BLaER1 (cell line): ENCODE measurements at regions not wholly inside any gene's neighbourhood (a gene's known extent, or its start where the extent isn't known, plus 50 kb on each side); places are given as distances from the start of the nearest gene placed in this dataset.

Source experiments
- H3K27ac ChIP-seq: shearing (Covaris generic); formaldehyde crosslinking; 2 replicates; pipeline ENCODE4 v1.8.1; 2022
- H3K27me3 ChIP-seq: shearing (Covaris generic); formaldehyde crosslinking; 2 replicates; pipeline ENCODE4 v1.8.1; 2022
- H3K36me3 ChIP-seq: shearing (Covaris generic); formaldehyde crosslinking; 2 replicates; pipeline ENCODE4 v1.8.1; 2022
- H3K4me1 ChIP-seq: shearing (Covaris generic); formaldehyde crosslinking; 2 replicates; pipeline ENCODE4 v1.8.1; 2022
- H3K4me2 ChIP-seq: shearing (Covaris generic); formaldehyde crosslinking; 2 replicates; pipeline ENCODE4 v1.8.1; 2022
- H3K4me3 ChIP-seq: shearing (Covaris generic); formaldehyde crosslinking; 2 replicates; pipeline ENCODE4 v1.8.1; 2022
- H3K9ac ChIP-seq: shearing (Covaris generic); formaldehyde crosslinking; 2 replicates; pipeline ENCODE4 v1.8.1; 2022
- H3K9me3 ChIP-seq: shearing (Covaris generic); formaldehyde crosslinking; 2 replicates; pipeline ENCODE4 v1.8.1; 2022
- H4K20me1 ChIP-seq: shearing (Covaris generic); formaldehyde crosslinking; 2 replicates; pipeline ENCODE4 v1.8.1; 2022
- Cebpa-rat ChIP-seq: shearing (Covaris generic); IDR thresholded peaks from 2 replicates; pipeline ENCODE4 v1.8.1; 2022

DNA sequence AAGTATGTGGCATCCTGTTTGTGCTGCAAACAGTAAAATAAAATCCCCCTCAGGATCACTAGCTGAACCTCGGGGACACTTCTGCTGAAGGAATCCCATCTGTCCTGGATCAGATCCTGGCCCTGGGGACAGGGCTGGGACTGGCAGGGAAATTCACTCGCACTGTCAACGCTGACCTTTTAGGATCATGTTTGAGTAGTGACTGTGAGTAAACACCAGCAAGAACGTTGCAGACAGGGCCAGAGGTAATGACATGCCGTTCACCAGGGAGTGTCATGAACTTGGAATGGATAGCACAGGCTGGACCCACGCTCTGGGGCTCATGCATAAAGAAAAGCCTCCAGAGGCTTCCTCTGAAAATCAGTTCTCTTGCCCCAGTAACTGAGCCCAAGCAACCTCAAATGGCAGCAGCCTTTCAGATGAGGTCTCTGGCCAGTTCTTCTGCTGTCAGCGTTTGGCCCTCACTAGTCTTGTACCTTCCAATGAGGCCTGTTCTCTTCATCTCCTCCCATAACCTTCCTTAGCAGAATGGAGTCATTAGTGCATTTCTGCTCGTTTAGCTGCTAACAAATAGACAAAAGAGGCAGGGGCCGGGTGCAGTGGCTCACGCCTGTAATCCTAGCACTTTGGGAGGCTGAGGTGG is 51.0 kb upstream of the BARX2 start:
- no peak for TF ChIP-seq Cebpa-rat
- H3K27me3 ChIP-seq, result no peaks in the 10 kb centered on the region
- H3K4me3 ChIP-seq, result no peak overlapping the region
- H3K27ac ChIP-seq, result peak overlapping the region; percentile 58; the same call in 1 of the 2 replicates
- 0 out of 2 replicates have a peak overlapping the region, but pooled peaks have one; percentile 41 for H3K9ac ChIP-seq
- peak overlapping the region; percentile 71 for H3K4me2 ChIP-seq
- H3K9me3 ChIP-seq, result no peaks in the 10 kb centered on the region
- H4K20me1 ChIP-seq, result no peaks in the 10 kb centered on the region
- H3K4me1 ChIP-seq, result peaks cover 24% of the 10 kb centered on the region
- no peaks in the 10 kb centered on the region for H3K36me3 ChIP-seq

GRCh38 chr11:129323896-129324502 is 51.6 kb upstream of the BARX2 start:
- no peaks in the 10 kb centered on the region for H4K20me1 ChIP-seq
- no peaks in the 10 kb centered on the region for H3K36me3 ChIP-seq
- H3K9ac ChIP-seq, result peak overlapping the region; percentile 41; the same call in 1 of the 2 replicates
- peak overlapping the region; percentile 71 for H3K4me2 ChIP-seq
- peak overlapping the region; percentile 60; the same call in 1 of the 2 replicates for H3K27ac ChIP-seq
- H3K4me1 ChIP-seq, result peaks cover 24% of the 10 kb centered on the region
- H3K4me3 ChIP-seq, result no peak overlapping the region
- H3K9me3 ChIP-seq, result no peaks in the 10 kb centered on the region
- H3K27me3 ChIP-seq, result no peaks in the 10 kb centered on the region
- TF ChIP-seq Cebpa-rat, result peak; percentile 75

DNA sequence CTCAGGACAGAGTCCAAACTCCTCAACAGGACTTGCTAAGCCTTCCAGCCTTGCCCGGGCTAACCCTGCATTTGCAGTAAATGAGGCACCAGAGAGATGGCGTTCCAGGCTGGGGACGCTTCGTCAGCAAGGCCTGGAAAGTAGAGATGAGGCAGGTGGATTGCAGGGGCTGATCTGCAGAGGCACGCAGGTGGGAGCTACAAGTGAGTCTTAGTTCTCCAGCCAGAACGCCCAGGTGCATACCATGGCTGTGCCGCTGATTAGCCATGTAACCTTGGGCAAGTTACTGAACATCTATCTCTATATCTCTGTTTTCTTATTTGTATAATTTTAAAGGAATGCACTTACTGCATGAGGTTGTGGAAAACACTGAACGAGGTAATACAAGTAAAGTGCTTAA is 52.7 kb upstream of the BARX2 start:
- Histone ChIP-seq H3K4me3 (no peak overlapping the region), H3K4me1 (peaks cover 25% of the 10 kb centered on the region), H3K27ac (no peak overlapping the region), H3K27me3 (no peaks in the 10 kb centered on the region), H4K20me1 (no peaks in the 10 kb centered on the region), H3K9ac (no peak overlapping the region), H3K36me3 (no peaks in the 10 kb centered on the region), H3K4me2 (no peak overlapping the region), H3K9me3 (no peaks in the 10 kb centered on the region)
- TF ChIP-seq Cebpa-rat, result no peak

- Histone ChIP-seq H3K9me3 (no peaks in the 10 kb centered on the region), H3K4me2 (no peak overlapping the region), H3K9ac (no peak overlapping the region), H3K36me3 (no peaks in the 10 kb centered on the region), H3K27me3 (no peaks in the 10 kb centered on the region), H3K4me3 (no peak overlapping the region), H3K27ac (no peak overlapping the region), H3K4me1 (peaks cover 41% of the 10 kb centered on the region), H4K20me1 (no peaks in the 10 kb centered on the region)
- TF ChIP-seq Cebpa-rat, result no peak
Measured at GRCh38 chr11:129321076-129321475, 54.6 kb upstream of the BARX2 start.

DNA sequence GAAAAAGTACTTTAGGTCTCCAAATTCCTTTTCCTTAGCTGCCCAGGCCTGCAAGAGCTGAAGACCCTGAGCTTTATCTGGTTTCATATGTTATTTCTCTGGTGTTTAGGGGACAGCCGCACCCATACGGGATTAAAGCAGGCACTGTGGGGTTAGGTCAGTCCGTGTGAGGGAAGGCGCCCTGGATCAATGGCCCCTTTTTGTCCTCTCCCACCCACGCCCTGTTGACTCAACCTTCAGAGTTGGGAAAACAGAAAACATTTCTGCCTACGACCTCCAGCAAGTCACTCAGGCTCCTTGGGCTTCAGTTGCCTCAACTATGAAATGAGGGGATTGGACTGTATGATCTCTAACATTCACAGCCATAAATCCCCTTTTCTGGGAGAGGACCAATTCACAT is 55.2 kb upstream of the BARX2 start:
- no peaks in the 10 kb centered on the region for H4K20me1 ChIP-seq
- no peaks in the 10 kb centered on the region for H3K27me3 ChIP-seq
- TF ChIP-seq Cebpa-rat, result no peak
- H3K4me3 ChIP-seq, result no peak overlapping the region
- H3K4me2 ChIP-seq, result no peak overlapping the region
- no peak overlapping the region for H3K27ac ChIP-seq
- H3K36me3 ChIP-seq, result no peaks in the 10 kb centered on the region
- peaks cover 47% of the 10 kb centered on the region for H3K4me1 ChIP-seq
- no peak overlapping the region for H3K9ac ChIP-seq
- H3K9me3 ChIP-seq, result no peaks in the 10 kb centered on the region

- Histone ChIP-seq H3K27ac (no peak overlapping the region), H3K4me1 (peaks cover 47% of the 10 kb centered on the region), H3K4me2 (no peak overlapping the region), H3K9ac (no peak overlapping the region), H3K27me3 (no peaks in the 10 kb centered on the region), H3K4me3 (no peak overlapping the region), H3K9me3 (no peaks in the 10 kb centered on the region), H4K20me1 (no peaks in the 10 kb centered on the region), H3K36me3 (no peaks in the 10 kb centered on the region)
- TF ChIP-seq Cebpa-rat, result no peak
Measured at GRCh38 chr11:129319751-129320150, 55.9 kb upstream of the BARX2 start.

GRCh38 chr11:129319201-129319600 is 56.4 kb upstream of the BARX2 start:
- TF ChIP-seq Cebpa-rat, result no peak
- no peak overlapping the region for H3K9ac ChIP-seq
- H3K4me3 ChIP-seq, result no peak overlapping the region
- H3K36me3 ChIP-seq, result no peaks in the 10 kb centered on the region
- peaks cover 45% of the 10 kb centered on the region for H3K4me1 ChIP-seq
- no peak overlapping the region for H3K4me2 ChIP-seq
- H3K9me3 ChIP-seq, result no peaks in the 10 kb centered on the region
- no peaks in the 10 kb centered on the region for H3K27me3 ChIP-seq
- no peaks in the 10 kb centered on the region for H4K20me1 ChIP-seq
- no peak overlapping the region for H3K27ac ChIP-seq

DNA sequence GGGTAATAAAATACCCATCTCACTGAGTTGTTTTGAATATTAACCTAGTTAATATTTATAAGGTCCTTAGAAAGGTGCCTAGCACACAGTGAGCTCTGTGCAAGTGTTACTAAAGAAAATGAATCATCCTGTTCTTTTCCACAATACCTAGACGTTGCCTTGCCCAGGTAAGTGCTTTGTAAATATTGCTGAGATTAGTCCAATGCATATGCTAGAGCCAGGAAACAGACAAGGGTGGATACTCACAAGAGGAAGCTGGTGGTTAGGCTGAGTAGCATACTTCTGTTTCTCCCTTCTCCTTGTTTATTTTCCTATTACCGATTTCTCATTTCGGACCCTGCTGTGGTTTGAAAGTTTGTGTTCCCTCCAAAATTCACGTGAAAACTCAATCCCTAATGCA is 58.1 kb upstream of the BARX2 start:
- H3K27ac ChIP-seq, result no peak overlapping the region
- H3K9me3 ChIP-seq, result no peaks in the 10 kb centered on the region
- no peak overlapping the region for H3K4me3 ChIP-seq
- H3K4me1 ChIP-seq, result peaks cover 36% of the 10 kb centered on the region
- no peak for TF ChIP-seq Cebpa-rat
- H3K9ac ChIP-seq, result no peak overlapping the region
- H3K4me2 ChIP-seq, result 0 out of 2 replicates have a peak overlapping the region, but pooled peaks have one; percentile 5
- H4K20me1 ChIP-seq, result no peaks in the 10 kb centered on the region
- H3K27me3 ChIP-seq, result no peaks in the 10 kb centered on the region
- H3K36me3 ChIP-seq, result no peaks in the 10 kb centered on the region

- Histone ChIP-seq H3K4me3 (no peak overlapping the region), H3K4me2 (no peak overlapping the region), H3K9me3 (0 out of 2 replicates have a peak, but pooled peaks cover 1% of the 10 kb centered on the region), H3K27ac (no peak overlapping the region), H3K27me3 (no peaks in the 10 kb centered on the region), H4K20me1 (no peaks in the 10 kb centered on the region), H3K36me3 (no peaks in the 10 kb centered on the region), H3K9ac (no peak overlapping the region), H3K4me1 (peaks cover 36% of the 10 kb centered on the region)
- TF ChIP-seq Cebpa-rat, result no peak
Measured at GRCh38 chr11:129316781-129317180, 58.9 kb upstream of the BARX2 start.

DNA sequence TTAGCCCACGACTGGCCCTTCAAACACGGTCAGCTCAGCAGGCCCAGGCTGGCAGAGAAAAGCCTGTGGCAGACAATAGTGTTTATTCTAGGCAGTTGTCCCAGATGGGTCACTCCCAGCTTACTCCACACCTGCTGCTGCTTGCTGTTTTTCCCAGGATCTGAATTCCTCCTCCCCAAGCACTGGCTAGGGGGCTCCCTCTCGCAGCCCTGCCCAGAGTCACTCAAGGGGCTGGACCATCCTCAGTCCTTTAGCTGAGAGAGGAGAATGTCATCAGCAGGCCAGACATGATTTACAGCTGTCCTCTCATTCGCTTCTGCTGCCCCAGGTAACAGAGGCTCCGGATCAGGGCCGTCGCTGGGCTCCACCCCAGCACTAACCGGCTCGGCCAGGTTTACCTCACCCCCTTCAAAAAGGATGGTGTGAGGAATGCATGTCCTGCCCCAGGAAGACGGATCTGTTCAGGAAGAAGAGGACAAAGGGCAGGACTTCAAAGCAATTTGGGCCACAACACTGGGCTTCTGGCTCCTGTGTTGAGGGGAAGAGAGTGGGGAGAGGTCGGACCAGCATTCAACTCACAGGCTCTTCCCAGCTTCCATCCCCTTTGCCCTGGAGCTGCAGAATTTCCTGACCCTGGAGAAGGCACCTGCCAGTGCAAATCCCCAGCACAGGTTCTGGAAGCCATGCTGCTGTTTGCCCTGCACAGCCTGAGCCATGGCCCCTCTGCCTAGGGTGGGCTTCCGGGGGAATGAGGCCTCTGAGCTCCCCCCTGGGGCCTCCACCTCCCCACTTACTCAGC is 59.7 kb upstream of the BARX2 start:
- H3K36me3 ChIP-seq, result no peaks in the 10 kb centered on the region
- H3K27me3 ChIP-seq, result no peaks in the 10 kb centered on the region
- H3K4me1 ChIP-seq, result peaks cover 36% of the 10 kb centered on the region
- H4K20me1 ChIP-seq, result no peaks in the 10 kb centered on the region
- H3K9me3 ChIP-seq, result peaks cover 6% of the 10 kb centered on the region
- H3K4me3 ChIP-seq, result no peak overlapping the region
- H3K9ac ChIP-seq, result no peak overlapping the region
- TF ChIP-seq Cebpa-rat, result no peak
- no peak overlapping the region for H3K27ac ChIP-seq
- H3K4me2 ChIP-seq, result 0 out of 2 replicates have a peak overlapping the region, but pooled peaks have one; percentile 3
